ENCODE measurements at regions not wholly inside any gene's neighbourhood (a gene's known extent, or its start where the extent isn't known, plus 50 kb on each side); places are given as distances from the start of the nearest gene placed in this dataset.

GRCh38 chr9:89865357-89865756 lies 260.5 kb downstream of the GADD45G start:
- Histone ChIP-seq H3K27ac (ENCODE audit: low read depth, low read length) (no peak overlapping the region), H4K91ac (ENCODE audit: low read depth, low read length) (no peak overlapping the region), H3K18ac (ENCODE audit: low read length) (no peak overlapping the region), H4K8ac (ENCODE audit: low read depth, low read length) (no peak overlapping the region), H3K4me3 (ENCODE audit: low read depth, low read length) (no peak overlapping the region), H3K36me3 (ENCODE audit: control insufficient read depth in 1 of 2, insufficient read depth in 2 of 2, low read length in 2 of 2) (no peaks in the 10 kb centered on the region), H2AFZ (ENCODE audit: insufficient read depth, low read length, poor library complexity) (no peak overlapping the region), H2AK5ac (ENCODE audit: low read length) (no peak overlapping the region), H3K4me2 (ENCODE audit: low read length) (no peak overlapping the region), H3K14ac (ENCODE audit: low read length) (no peak overlapping the region), H2BK12ac (ENCODE audit: low read length) (no peak overlapping the region), H3K4ac (ENCODE audit: low read depth, low read length) (no peak overlapping the region), H3K9me3 (ENCODE audit: insufficient read depth, low read depth, low read length) (peaks cover 1% of the 10 kb centered on the region), H3K9ac (ENCODE audit: low read length) (no peak overlapping the region), H2BK120ac (ENCODE audit: insufficient read depth, low read length, poor library complexity) (no peak overlapping the region), H3K79me2 (ENCODE audit: control insufficient read depth, insufficient read depth, low read length, poor library complexity) (no peaks in the 10 kb centered on the region), H2BK5ac (ENCODE audit: low read depth, low read length, poor library complexity) (no peak overlapping the region), H3K23ac (ENCODE audit: low read length) (no peak overlapping the region), H4K12ac (ENCODE audit: low read depth, low read length) (no peak overlapping the region), H3K79me1 (ENCODE audit: low read length) (peaks cover 2% of the 10 kb centered on the region), H3K27me3 (ENCODE audit: insufficient read depth, low read length) (no peaks in the 10 kb centered on the region), H3K4me1 (ENCODE audit: control insufficient read depth in 1 of 2, insufficient read depth in 2 of 2, low read length in 2 of 2) (peaks cover 2 to 5% of the 10 kb centered on the region in 2 experiments)
- no peak for DNase-seq
- no CpG with 5 or more reads among the region's 8 CpGs for WGBS (ENCODE audit: extremely low coverage, insufficient coverage, insufficient read length)

GRCh38 chr9:89865981-89866380 lies 261.2 kb downstream of the GADD45G start:
- Histone ChIP-seq H2BK12ac (ENCODE audit: low read length) (no peak overlapping the region), H3K4me2 (ENCODE audit: low read length) (no peak overlapping the region), H3K4ac (ENCODE audit: low read depth, low read length) (no peak overlapping the region), H4K8ac (ENCODE audit: low read depth, low read length) (no peak overlapping the region), H4K12ac (ENCODE audit: low read depth, low read length) (no peak overlapping the region), H2BK5ac (ENCODE audit: low read depth, low read length, poor library complexity) (no peak overlapping the region), H2BK120ac (ENCODE audit: insufficient read depth, low read length, poor library complexity) (no peak overlapping the region), H3K14ac (ENCODE audit: low read length) (no peak overlapping the region), H3K23ac (ENCODE audit: low read length) (no peak overlapping the region), H3K18ac (ENCODE audit: low read length) (no peak overlapping the region), H3K9ac (ENCODE audit: low read length) (no peak overlapping the region), H4K91ac (ENCODE audit: low read depth, low read length) (no peak overlapping the region), H3K79me2 (ENCODE audit: control insufficient read depth, insufficient read depth, low read length, poor library complexity) (no peaks in the 10 kb centered on the region), H2AK5ac (ENCODE audit: low read length) (no peak overlapping the region), H3K4me1 (ENCODE audit: control insufficient read depth in 1 of 2, insufficient read depth in 2 of 2, low read length in 2 of 2) (peaks cover 2 to 5% of the 10 kb centered on the region in 2 experiments), H3K9me3 (ENCODE audit: insufficient read depth, low read depth, low read length) (peaks cover 1% of the 10 kb centered on the region), H3K27me3 (ENCODE audit: insufficient read depth, low read length) (no peaks in the 10 kb centered on the region), H3K4me3 (ENCODE audit: low read depth, low read length) (no peak overlapping the region), H3K36me3 (ENCODE audit: control insufficient read depth in 1 of 2, insufficient read depth in 2 of 2, low read length in 2 of 2) (no peaks in the 10 kb centered on the region), H3K27ac (ENCODE audit: low read depth, low read length) (no peak overlapping the region), H3K79me1 (ENCODE audit: low read length) (peaks cover 2% of the 10 kb centered on the region), H2AFZ (ENCODE audit: insufficient read depth, low read length, poor library complexity) (no peak overlapping the region)
- DNase-seq = no peak
- WGBS (ENCODE audit: extremely low coverage, insufficient coverage, insufficient read length) = no CpG with 5 or more reads among the region's 10 CpGs

GRCh38 chr9:89866701-89867100 lies 261.9 kb downstream of the GADD45G start:
- Histone ChIP-seq H2AK5ac (ENCODE audit: low read length) (no peak overlapping the region), H3K9ac (ENCODE audit: low read length) (no peak overlapping the region), H3K79me1 (ENCODE audit: low read length) (peaks cover 2% of the 10 kb centered on the region), H3K14ac (ENCODE audit: low read length) (no peak overlapping the region), H2BK120ac (ENCODE audit: insufficient read depth, low read length, poor library complexity) (no peak overlapping the region), H3K36me3 (ENCODE audit: control insufficient read depth in 1 of 2, insufficient read depth in 2 of 2, low read length in 2 of 2) (no peaks in the 10 kb centered on the region), H3K4me3 (ENCODE audit: low read depth, low read length) (no peak overlapping the region), H2AFZ (ENCODE audit: insufficient read depth, low read length, poor library complexity) (no peak overlapping the region), H3K23ac (ENCODE audit: low read length) (no peak overlapping the region), H3K4me1 (ENCODE audit: control insufficient read depth in 1 of 2, insufficient read depth in 2 of 2, low read length in 2 of 2) (peaks cover 2 to 5% of the 10 kb centered on the region in 2 experiments), H2BK5ac (ENCODE audit: low read depth, low read length, poor library complexity) (no peak overlapping the region), H4K91ac (ENCODE audit: low read depth, low read length) (no peak overlapping the region), H3K4me2 (ENCODE audit: low read length) (no peak overlapping the region), H4K12ac (ENCODE audit: low read depth, low read length) (no peak overlapping the region), H3K27ac (ENCODE audit: low read depth, low read length) (no peak overlapping the region), H2BK12ac (ENCODE audit: low read length) (peak overlapping the region; percentile 9), H3K18ac (ENCODE audit: low read length) (no peak overlapping the region), H3K79me2 (ENCODE audit: control insufficient read depth, insufficient read depth, low read length, poor library complexity) (no peaks in the 10 kb centered on the region), H3K9me3 (ENCODE audit: insufficient read depth, low read depth, low read length) (peaks cover 1% of the 10 kb centered on the region), H3K4ac (ENCODE audit: low read depth, low read length) (no peak overlapping the region), H3K27me3 (ENCODE audit: insufficient read depth, low read length) (no peaks in the 10 kb centered on the region), H4K8ac (ENCODE audit: low read depth, low read length) (no peak overlapping the region)
- no peak for DNase-seq
- WGBS (ENCODE audit: extremely low coverage, insufficient coverage, insufficient read length) = no CpG with 5 or more reads among the region's 3 CpGs

- no peak overlapping the region for H2AFZ ChIP-seq (ENCODE audit: insufficient read depth, low read length, poor library complexity)
- H3K18ac ChIP-seq (ENCODE audit: low read length) = no peak overlapping the region
- no peak overlapping the region for H4K91ac ChIP-seq (ENCODE audit: low read depth, low read length)
- H3K27me3 ChIP-seq (ENCODE audit: insufficient read depth, low read length) = no peaks in the 10 kb centered on the region
- no peak overlapping the region for H3K4ac ChIP-seq (ENCODE audit: low read depth, low read length)
- H3K23ac ChIP-seq (ENCODE audit: low read length) = no peak overlapping the region
- H3K79me1 ChIP-seq (ENCODE audit: low read length) = peaks cover under 1% of the 10 kb centered on the region
- no peak overlapping the region for H4K12ac ChIP-seq (ENCODE audit: low read depth, low read length)
- H2AK5ac ChIP-seq (ENCODE audit: low read length) = no peak overlapping the region
- H2BK120ac ChIP-seq (ENCODE audit: insufficient read depth, low read length, poor library complexity) = no peak overlapping the region
- no peak for DNase-seq
- no peaks in the 10 kb centered on the region for H3K9me3 ChIP-seq (ENCODE audit: insufficient read depth, low read depth, low read length)
- H2BK12ac ChIP-seq (ENCODE audit: low read length) = no peak overlapping the region
- no peak overlapping the region for H3K14ac ChIP-seq (ENCODE audit: low read length)
- no CpG with 5 or more reads among the region's 4 CpGs for whole genome bisulfite sequencing (ENCODE audit: extremely low coverage, insufficient coverage, insufficient read length)
- no peak overlapping the region for H3K4me3 ChIP-seq (ENCODE audit: low read depth, low read length)
- peaks cover 0 to 2% of the 10 kb centered on the region in 2 experiments for H3K4me1 ChIP-seq (ENCODE audit: control insufficient read depth in 1 of 2, insufficient read depth in 2 of 2, low read length in 2 of 2)
- no peak overlapping the region for H2BK5ac ChIP-seq (ENCODE audit: low read depth, low read length, poor library complexity)
- H3K79me2 ChIP-seq (ENCODE audit: control insufficient read depth, insufficient read depth, low read length, poor library complexity) = no peaks in the 10 kb centered on the region
- H3K36me3 ChIP-seq (ENCODE audit: control insufficient read depth in 1 of 2, insufficient read depth in 2 of 2, low read length in 2 of 2) = no peaks in the 10 kb centered on the region
- H3K4me2 ChIP-seq (ENCODE audit: low read length) = no peak overlapping the region
- no peak overlapping the region for H3K27ac ChIP-seq (ENCODE audit: low read depth, low read length)
- no peak overlapping the region for H3K9ac ChIP-seq (ENCODE audit: low read length)
- no peak overlapping the region for H4K8ac ChIP-seq (ENCODE audit: low read depth, low read length)
Observed at GRCh38 chr9:89868100-89868499, 263.3 kb downstream of the GADD45G start.
